ENCODE measurements at regions not wholly inside any gene's neighbourhood (a gene's known extent, or its start where the extent isn't known, plus 50 kb on each side); places are given as distances from the start of the nearest gene placed in this dataset.
"Not testable (repeated sequence)": the region's sequence is repeated elsewhere in the genome, so short reads cannot be mapped to it uniquely, and the experiment has no call there.

DNA sequence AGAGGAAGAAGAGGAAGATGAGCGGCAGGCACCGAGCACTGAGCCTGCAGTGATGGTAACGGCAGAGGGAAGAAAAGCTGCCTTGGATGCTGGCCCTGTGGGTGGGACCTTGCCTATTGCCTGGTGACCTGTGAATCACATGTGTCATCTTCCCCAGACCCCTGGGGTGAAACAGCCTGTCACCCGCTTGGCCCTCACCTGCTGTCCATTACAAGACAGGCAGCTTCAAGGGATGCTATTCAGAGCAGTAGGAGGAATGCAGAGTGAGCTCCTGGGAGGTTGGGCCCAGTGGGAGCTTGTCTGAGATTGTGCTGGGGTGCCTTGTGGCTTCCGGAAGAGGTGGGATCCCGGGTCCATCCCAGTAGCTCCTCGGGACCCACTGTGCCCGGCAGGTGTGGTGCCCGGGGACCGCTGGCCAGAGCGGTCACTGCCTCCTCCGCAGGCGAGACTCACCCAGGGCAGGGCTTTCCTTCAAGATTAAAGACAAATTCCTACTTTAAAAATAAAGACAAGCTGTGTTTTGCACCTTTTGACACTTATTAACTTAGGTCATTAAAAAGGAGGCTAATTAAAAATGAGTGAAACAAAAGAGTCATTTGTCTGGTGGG lies 440.2 kb upstream of the MKI67 start:
- DNase-seq = no peak

DNA sequence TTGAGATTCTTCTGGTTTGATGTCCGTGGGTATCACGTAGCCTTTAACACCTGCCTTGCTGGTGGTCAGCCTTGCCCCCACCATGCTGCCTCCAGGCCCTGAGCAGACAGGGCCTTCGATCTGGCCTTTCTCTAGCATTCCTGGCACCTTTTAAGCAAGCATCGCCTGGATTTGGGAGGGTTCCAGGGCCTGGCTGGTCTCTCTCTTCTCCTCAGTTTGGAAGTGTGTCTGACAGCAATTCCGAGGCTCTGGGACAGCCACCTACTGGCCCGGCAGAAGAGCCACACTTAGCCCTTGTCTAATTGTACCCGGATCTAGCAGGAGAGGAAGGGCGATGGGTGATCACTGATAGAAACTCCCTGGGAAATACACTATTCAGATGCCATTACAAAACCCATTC lies 441.3 kb upstream of the MKI67 start:
- no peak for DNase-seq

- DNase-seq = no peak
Observed at GRCh38 chr10:128568041-128568440, 441.8 kb upstream of the MKI67 start.

GRCh38 chr10:128568491-128568890 lies 442.3 kb upstream of the MKI67 start:
- no peak for DNase-seq

DNA sequence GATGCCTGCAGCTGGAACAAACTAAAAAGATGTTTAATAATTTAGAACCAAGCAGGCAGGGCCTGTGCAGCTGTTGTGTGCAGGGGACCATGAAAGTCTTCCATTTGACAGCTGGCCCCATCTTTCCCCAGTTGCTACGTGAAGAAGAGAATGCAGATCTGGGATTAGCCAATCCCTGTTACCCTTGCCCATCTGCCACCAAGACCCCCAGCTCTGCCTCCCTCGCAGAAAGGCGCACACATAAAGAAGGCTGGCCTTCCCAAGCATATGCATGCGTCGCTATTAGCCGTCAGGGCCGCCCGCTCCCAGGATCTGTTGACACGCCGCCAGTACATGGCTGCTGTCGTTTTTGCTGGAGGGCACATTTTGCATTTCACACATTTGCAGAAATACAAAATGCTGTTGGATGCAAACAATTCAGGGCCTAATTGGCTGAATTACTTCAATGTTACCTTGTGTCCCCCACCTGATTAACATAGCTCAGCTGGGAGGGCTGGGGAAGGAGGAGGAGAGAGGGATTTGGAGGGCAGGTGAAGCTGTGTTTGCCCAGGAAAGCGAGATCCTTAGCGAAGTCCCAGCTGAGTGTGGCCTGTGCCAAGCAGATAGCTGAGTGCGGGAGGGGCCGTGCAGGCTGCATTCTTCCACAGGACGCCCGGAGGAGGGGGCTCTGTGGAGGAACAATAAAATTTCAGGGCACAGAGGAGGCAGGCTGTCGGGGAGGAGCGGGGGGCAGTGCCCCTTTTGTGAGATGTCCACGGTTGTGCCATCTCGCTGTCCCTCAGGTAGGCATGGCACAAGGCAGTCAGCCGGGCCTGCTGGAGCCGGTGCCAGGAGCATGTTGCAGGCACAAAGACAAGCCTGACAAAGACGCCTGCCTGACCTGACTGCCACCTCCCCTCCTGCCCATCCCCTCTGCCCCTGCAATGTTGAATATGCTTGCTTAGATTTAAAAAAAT lies 443.0 kb upstream of the MKI67 start:
- DNase-seq = no peak

GRCh38 chr10:128570319-128570995 lies 444.2 kb upstream of the MKI67 start:
- no peak for DNase-seq

GRCh38 chr10:128571071-128571470 lies 444.8 kb upstream of the MKI67 start:
- no peak for DNase-seq

DNA sequence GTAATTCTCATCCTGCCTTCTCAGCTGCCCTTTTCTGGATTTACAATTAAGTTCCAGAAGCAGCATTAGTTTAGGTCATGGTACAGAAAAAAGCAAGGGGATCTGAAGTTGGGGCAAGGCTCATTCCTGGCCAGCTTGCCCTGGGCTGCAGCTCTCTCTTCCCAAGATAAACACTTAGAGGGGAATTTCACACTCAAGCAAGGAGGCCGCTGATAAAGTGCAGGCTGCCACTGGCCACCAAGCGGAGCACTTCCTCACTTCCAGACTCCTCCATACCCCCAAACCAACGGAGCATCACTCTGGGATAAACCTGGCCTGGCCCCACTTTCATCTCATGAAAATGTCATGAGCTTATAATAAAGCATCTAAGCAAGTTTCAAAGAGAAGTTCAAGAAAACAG lies 445.5 kb upstream of the MKI67 start:
- DNase-seq = no peak

GRCh38 chr10:128572696-128573095 lies 446.5 kb upstream of the MKI67 start:
- DNase-seq = no peak

GRCh38 chr10:128573281-128573845 lies 447.1 kb upstream of the MKI67 start:
- no peak for DNase-seq

- no peak for DNase-seq
Observed at GRCh38 chr10:128573986-128574385, 447.8 kb upstream of the MKI67 start.

DNA sequence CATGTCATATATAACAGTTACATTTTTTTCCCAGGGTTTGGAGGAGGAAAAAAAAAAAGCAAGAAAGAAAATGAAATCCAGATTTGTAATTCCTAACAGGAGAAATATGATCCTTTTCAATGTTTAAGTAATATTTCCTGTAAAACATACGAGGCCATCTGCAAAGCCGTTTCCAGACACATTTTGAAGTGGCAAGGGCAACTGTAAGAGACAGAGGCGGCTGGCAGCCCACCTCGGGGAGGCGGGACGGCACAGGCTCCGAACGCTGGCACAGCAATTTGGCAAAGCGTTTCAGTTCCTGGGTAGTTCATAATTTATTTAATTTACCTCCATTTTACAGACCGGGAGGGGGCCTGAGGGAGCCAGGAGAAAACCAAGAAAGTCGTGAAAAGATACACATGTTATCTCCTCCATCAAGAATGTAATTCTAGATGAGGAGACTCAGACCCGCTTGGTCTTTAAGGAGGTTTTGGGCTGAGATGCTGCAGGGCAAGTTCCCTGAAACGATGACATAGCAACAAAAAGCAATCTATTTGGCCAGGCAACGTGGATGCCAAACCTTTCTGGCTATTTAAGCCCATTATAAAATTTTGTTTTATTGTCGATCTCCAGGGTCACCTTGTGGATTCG lies 448.5 kb upstream of the MKI67 start:
- DNase-seq = no peak

DNA sequence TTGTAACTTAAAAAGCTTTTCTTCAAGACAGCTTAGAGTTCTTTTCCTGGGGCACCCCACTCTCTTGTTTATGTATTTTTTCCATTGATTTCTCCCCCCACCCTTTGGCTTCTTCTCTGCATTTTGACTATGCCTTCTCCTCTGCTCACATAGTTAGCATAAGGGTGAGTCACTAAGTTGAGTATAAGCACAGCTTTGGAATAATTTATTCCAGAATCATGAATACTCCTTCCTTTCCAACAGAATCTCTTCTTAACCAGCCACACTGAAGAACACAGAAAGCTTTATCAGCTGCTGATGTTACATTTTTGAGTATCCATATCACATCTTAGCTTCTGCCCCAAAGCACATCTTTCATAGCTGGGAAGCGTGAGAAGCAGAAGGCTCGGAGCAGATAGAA lies 449.5 kb upstream of the MKI67 start:
- no peak for DNase-seq

DNA sequence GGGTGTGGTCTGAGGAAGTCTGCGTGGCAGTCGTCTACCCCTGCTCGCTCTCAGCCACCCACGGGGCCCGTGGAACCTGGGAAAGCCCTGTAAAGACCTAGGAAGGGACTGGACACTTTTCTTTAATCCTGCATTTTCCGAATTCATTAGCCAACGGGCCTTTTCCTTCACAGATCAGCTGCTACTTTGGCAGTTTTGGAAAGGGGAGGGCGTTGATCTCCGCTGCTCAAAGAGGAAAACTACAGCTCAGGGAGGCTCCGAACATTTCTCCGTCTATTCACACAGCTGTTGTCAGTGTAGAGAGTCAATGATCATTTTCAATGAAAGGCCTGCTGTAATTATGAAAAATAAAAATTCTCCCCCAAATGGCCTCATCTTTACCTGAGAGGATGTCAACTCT lies 450.1 kb upstream of the MKI67 start:
- DNase-seq = no peak

GRCh38 chr10:128576943-128577670 lies 450.9 kb upstream of the MKI67 start:
- no peak for DNase-seq

- no peak for DNase-seq
Observed at GRCh38 chr10:128577958-128578750, 451.9 kb upstream of the MKI67 start.

DNA sequence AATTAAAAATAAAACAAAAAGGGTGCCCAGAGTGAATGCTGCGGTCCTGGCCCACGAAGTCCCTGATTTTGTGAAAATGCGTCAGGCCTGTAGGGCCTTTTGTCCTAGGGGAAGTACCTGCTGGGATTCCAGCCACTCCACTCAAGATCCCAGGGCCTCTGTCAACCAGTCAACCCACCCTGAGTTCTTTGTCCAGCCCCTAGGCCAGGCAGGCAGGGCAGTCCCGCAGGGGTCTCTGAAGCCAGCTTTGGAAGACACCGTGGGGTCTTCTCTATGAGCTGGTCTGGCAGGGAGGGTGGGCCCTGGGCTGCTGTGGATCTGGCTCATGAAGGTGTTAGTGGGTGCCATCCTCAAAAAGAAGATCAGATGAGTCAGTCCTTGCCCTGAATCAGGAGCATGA lies 452.5 kb upstream of the MKI67 start:
- no peak for DNase-seq

GRCh38 chr10:128579280-128579865 lies 453.1 kb upstream of the MKI67 start:
- DNase-seq = no peak

DNA sequence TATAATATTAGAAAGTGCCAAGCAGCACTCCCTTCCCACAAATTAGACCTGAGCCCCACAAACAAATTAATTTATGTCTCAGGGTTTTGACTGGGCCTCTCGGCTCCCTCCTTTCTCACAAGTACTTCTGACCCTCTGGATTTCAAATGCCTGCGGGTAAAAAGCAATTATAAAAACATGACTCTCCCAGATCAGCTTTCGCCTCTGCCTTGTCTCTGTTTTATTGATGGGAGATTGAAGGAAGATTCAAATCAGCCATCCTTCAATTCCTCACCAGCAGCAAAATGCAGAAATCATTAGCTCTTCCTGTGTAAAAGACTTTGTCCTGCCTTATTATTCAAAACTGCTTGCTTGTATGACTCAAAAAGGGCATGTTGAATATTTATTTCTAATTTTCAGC lies 453.7 kb upstream of the MKI67 start:
- DNase-seq = no peak

- not testable (repeated sequence) for DNase-seq
Observed at GRCh38 chr10:128583125-128583524, 456.9 kb upstream of the MKI67 start.

DNA sequence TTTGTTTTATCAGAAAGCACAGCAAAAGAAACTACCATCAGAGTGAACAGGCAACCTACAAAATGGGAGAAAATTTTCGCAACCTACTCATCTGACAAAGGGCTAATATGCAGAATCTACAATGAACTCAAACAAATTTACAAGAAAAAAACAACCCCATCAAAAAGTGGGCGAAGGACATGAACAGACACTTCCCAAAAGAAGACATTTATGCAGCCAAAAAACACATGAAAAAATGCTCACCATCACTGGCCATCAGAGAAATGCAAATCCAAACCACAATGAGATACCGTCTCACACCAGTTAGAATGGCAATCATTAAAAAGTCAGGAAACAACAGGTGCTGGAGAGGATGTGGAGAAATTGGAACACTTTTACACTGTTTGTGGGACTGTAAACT lies 460.4 kb upstream of the MKI67 start:
- not testable (repeated sequence) for DNase-seq
